ENCODE measurements at regions not wholly inside any gene's neighbourhood (a gene's known extent, or its start where the extent isn't known, plus 50 kb on each side); places are given as distances from the start of the nearest gene placed in this dataset.

GRCh38 chrX:28127662-28128061, 146.4 kb upstream of the DCAF8L1 start (continued):
- TF ChIP-seq ZBTB40 (IDR thresholded peaks at IDR 0.05; ENCODE audit: borderline replicate concordance) (no peak), USF2 (IDR thresholded peaks at IDR 0.05; ENCODE audit: borderline replicate concordance, low read depth, low read length) (no peak), SUPT20H (IDR thresholded peaks at IDR 0.05; ENCODE audit: borderline replicate concordance, control insufficient read depth, low read depth, low read length) (no peak), SREBF2 (IDR thresholded peaks at IDR 0.05; ENCODE audit: low read length) (no peak), ZNF384 (IDR thresholded peaks at IDR 0.05; ENCODE audit: borderline replicate concordance, low read depth, low read length) (no peak)

GRCh38 chrX:28126886-28127285, 145.6 kb upstream of the DCAF8L1 start:
- DNase-seq (ENCODE audit: low read depth, low spot score), result no peak
- TF ChIP-seq RB1 (IDR thresholded peaks at IDR 0.05; ENCODE audit: borderline replicate concordance) (no peak), NBN (IDR thresholded peaks at IDR 0.05) (no peak), MXI1 (IDR thresholded peaks at IDR 0.05; ENCODE audit: low read depth, low read length) (no peak), ZNF622 (IDR thresholded peaks at IDR 0.05) (no peak), ZNF24 (IDR thresholded peaks at IDR 0.05) (no peak), RAD21 (IDR thresholded peaks at IDR 0.05; ENCODE audit: insufficient read depth, low read depth, low read length) (no peak), TCF12 (IDR thresholded peaks at IDR 0.05; ENCODE audit: low read depth, low read length) (no peak), EED (IDR thresholded peaks at IDR 0.05; ENCODE audit: low read depth) (no peak), FOS (IDR thresholded peaks at IDR 0.05; ENCODE audit: borderline replicate concordance, extremely low read depth, insufficient read length) (no peak), E4F1 (IDR thresholded peaks at IDR 0.05; ENCODE audit: borderline replicate concordance, partially characterized antibody) (no peak), CREB1 (IDR thresholded peaks at IDR 0.05; ENCODE audit: low read depth) (no peak), NFXL1 (IDR thresholded peaks at IDR 0.05; ENCODE audit: borderline replicate concordance) (no peak)

More at GRCh38 chrX:28126886-28127285, 145.6 kb upstream of the DCAF8L1 start:
- FAIRE-seq (no peak), ATAC-seq (no peak)
- Histone ChIP-seq H3K79me2 (ENCODE audit: control insufficient read depth, insufficient read depth, low read length) (no peaks in the 10 kb centered on the region), H3K9me3 (replicated peaks; ENCODE audit: control insufficient read depth, insufficient read depth, low read length) (no peaks in the 10 kb centered on the region), H3K4me1 (ENCODE audit: control insufficient read depth, insufficient read depth, low read length) (no peaks in the 10 kb centered on the region), H3K27ac (ENCODE audit: control insufficient read depth, insufficient read depth) (no peak overlapping the region), H3K4me2 (ENCODE audit: control insufficient read depth, insufficient read depth) (no peak overlapping the region), H4K20me1 (ENCODE audit: control insufficient read depth, insufficient read depth) (no peaks in the 10 kb centered on the region), H2AFZ (ENCODE audit: control insufficient read depth, low read depth, low read length) (no peak overlapping the region), H3K36me3 (ENCODE audit: control insufficient read depth in 2 of 2, insufficient read depth in 2 of 2, low read length in 1 of 2) (no peaks in the 10 kb centered on the region), H3K4me3 (no peak overlapping the region), H3K27me3 (replicated peaks in 1 of 2; ENCODE audit: control insufficient read depth in 2 of 2, insufficient read depth in 2 of 2, low read length in 1 of 2) (no peaks in the 10 kb centered on the region), H3K9ac (ENCODE audit: control insufficient read depth, insufficient read depth, low read length) (no peak overlapping the region)
- ChIA-PET RAD21 (ENCODE audit: unreplicated experiment) (no interaction called here), POLR2A (no interaction called here), CTCF (no interaction called here), SMC1A (ENCODE audit: uncharacterized antibody, unreplicated experiment) (interaction anchor here (0.7 to 1.0 kb wide), 3 partner anchors 11 to 507 kb away, joined by 3 read pairs; no protein-coding TSS in a partner anchor)
- no TSS peak for BruUV-seq (replicated peaks)
- in situ Hi-C loops (cut with MboI) (no loop called here), intact Hi-C loops (cut with micrococcal nuclease; ENCODE audit: unreplicated experiment) (no loop called here)

All from GM12878 (cell line).